CD4-positive, alpha-beta T cell treated with Interleukin-21 for 1 hour (primary cell): ENCODE measurements at regions not wholly inside any gene's neighbourhood (a gene's known extent, or its start where the extent isn't known, plus 50 kb on each side); places are given as distances from the start of the nearest gene placed in this dataset.

Source experiments
- DNase-seq: peaks from one replicate; pipeline ENCODE4 v3.0.0-alpha.2; 2020

GRCh38 chr13:43985422-43986072, 105.8 kb downstream of the LACC1 start:
- DNase-seq: no peak

DNA sequence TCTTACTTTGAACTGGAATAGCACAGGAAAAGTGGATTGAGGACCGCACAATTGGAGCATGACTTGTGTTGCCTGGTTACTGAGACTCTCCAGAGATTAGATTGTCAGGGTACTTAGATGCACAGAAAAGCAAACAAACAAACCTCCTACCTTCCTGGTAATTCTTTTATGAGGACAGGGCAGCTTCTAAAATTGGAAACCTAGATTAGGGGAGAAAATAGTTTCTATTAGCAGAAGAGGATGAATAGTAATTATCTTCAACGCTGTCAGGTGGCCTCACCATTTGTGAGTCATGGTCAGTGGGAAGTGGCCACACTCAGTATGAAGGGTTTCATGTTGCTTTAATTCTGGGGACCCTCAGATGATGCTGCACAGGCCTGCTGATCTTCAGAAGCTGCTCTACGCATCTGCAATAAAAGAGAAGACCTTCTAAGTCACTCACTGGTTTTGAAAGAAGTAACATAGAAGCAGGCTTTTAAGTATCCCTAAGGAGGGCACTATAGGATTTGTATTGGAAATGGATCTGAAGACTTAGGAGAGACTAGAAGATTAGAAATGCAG, 106.8 kb downstream of the LACC1 start:
- DNase-seq: no peak

DNA sequence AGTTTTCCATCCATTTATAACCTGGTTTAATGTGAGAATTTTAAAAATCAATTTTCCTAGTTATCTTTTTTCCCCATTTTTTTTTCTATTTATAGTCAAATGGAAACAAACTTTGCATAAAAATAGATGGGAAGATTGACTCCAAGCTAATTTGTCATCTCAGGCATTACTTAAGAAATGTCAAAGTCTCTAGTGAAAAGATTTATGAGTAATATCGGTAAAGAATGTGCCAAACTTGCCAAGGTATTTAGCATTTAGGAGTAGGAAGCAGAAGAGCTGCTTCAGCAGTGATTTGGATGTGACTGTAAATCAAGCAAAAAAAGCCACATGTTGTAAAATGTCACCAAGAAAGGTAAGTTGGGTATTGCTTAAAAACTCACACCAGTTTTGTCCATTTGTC, 108.6 kb downstream of the LACC1 start:
- DNase-seq: no peak

DNA sequence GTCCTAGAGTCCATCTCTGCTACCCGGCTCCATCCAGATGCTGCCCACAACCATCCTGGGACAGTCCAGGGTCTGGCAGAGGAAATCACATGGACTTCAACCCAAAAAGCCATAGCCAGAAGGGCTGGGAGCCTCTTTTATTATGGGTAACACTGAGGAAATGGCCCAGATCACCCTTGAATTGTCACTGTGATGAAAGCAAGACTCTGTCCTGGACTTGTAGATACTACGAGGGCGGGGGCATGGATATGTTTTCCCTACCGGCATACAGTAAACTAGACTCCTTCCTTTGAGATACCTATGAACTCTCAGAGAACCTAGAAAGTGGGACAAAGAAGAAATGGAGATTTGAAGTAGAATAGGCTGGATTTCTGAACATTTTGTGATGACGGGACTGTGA, 110.3 kb downstream of the LACC1 start:
- DNase-seq: no peak

DNA sequence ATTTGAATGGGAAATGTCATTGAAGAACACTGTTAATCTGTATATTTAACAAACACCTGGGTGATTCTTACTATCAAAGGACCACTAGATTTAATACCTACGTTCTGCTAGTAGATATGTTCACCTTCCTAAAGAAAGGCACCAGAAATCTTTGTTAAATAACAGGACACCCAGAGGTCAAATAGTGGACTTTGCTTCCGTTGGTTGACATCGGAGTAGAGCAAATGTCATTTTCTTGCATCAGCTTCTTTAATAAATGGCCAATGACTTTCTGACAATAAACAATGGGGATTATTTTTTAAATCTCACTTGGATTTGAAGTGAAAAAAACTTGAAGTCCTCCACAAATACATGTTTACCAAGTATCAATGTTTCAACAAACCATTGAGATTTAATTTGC, 111.1 kb downstream of the LACC1 start:
- no peak for DNase-seq

- DNase-seq: no peak
These were observed 112.1 kb downstream of the LACC1 start for GRCh38 chr13:43991773-43992201.

DNA sequence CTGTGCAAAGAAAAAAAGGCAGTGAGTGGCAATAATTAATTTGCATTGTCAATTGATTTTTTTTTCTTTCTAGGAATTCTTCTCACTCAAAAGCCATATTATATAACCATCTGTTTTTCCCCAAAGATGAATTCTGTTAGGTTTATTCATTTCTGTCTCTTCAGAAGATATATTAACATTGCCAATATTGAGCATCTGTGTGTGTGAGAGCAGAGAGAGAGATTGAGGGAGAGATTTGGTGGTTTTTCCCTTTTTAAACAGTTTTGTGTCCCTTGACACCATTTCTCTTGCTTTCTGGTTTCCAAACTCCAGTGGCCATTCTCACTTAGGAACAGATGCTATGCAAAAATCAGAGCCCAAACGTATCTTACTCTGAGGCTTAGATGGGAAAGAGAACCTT, 112.5 kb downstream of the LACC1 start:
- no peak for DNase-seq

- no peak for DNase-seq
These were observed 115.5 kb downstream of the LACC1 start for GRCh38 chr13:43994999-43995859.

- DNase-seq: no peak
These were observed 116.5 kb downstream of the LACC1 start for GRCh38 chr13:43996221-43996620.

DNA sequence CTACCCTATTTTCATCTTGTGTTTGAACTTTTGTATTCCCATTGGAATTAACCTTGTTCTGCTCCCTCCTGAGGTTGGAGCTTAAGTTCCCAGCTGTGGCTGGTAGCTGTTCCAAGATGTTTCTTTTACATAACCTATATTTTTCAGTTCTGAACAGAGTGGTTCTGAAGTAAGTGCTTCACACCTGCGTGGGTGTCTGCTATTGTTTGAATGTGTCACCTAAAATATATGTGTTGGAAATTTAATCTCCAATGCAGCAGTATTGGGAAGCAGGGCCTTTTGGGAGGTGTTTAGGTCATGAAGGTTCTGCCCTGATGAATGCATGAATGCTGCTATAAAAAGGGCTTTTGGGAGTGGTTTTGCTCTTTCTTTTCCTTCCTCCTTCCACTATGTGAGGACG, 123.8 kb downstream of the LACC1 start:
- no peak for DNase-seq

GRCh38 chr13:44004878-44005277, 125.2 kb downstream of the LACC1 start:
- no peak for DNase-seq

DNA sequence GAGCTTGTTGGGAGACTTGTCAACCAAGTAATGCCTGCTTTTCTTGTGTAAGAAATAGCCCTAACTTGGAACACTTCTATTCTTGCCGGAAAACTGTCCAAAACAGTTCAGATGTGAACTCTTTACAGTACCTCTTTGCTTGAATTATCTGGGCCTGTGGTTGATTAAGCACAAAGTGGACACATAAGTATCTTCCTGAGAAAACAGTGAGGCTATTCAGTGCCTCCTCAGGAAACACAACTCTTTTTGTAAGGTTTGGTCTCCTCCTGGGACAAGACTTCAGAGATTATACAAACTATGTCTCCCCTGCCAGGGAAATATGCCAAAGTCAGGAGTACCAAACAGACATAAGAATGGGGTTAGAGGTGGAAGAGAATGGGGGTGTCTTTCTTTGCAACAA, 127.7 kb downstream of the LACC1 start:
- no peak for DNase-seq

GRCh38 chr13:44011036-44011435, 131.3 kb downstream of the LACC1 start:
- no peak for DNase-seq

DNA sequence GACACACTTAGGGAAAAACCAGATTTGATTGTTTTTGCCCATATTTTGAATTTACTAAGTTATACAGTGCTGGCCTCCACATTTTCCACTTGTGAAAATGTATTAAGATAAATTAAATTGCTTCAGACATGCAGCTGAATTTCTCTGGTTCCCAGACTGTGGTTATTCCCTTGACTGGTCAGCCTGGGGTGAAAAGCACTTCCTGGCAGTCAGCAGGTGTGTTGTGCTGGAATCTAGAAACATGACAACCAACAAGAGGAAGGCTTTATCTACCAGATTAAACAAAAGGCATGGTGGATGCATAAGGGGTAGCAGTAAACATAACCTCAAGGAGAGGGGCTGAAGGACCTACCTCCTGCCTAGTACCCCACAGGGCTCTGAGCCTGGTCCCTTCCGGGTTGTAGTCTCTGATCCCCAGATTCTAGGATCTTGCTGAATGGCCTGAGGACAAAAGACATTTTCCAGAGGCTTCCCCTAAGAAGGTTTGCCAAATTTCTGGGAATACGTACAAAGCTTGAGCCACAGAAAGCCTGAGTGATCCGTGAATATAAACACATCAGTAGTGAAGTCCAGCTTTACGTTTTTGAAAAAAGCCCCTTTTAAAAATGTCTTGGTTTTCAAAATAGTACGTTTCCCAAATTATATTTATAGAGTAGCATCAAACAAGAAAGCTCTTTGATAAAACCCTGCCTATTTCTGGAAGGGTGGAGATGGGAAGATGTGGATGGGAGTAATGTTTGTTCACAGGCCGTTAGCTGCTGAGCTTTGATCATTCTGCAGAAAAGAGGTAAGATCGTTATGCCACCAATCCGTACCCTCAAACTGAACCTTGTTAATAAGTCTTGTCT, 133.4 kb downstream of the LACC1 start:
- no peak for DNase-seq

DNA sequence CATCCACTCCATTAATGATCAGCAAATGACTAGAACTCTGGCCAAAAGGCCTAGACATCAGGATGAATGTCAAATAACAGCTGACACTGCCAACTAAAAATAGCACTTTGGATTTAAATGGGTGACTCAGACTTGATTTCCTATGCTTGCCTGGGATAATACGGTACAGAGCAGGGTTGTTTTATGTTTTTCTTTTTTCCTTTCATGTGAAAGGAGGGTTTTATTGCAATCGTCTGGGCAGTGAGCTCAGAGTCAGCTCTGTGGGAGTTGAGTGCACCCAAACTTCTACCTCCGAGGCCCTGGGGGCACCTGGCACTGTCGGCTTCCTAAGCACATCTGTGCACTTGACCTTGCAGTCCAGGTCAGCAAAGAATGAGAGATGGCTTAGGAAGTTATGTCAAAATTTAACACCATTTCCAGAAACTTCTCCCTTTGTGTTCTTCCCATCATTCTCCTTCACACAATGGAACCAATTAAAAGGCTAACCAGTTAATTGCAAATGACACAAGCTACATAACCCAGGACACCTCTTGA, 134.1 kb downstream of the LACC1 start:
- DNase-seq: no peak

GRCh38 chr13:44014501-44014900, 134.8 kb downstream of the LACC1 start:
- DNase-seq: no peak

DNA sequence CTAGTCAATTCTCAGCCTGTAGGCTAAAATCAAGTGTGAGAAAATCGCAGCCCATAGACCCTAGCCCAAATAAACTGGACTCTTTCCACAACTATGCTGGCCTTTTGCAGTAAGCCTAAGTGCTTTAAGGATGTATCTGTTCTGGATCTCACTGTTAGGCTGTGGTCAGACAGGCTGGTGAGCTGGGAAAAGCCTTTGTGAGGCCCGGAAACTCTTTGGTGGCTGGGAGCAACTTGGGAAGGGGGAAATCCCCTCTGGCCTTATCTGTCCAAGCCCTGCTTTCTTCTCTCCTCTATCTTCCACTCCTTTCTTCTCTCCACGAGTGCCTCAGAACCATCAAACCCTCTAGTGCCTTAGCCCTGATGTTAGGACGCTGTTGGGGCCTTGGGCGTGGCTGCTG, 135.4 kb downstream of the LACC1 start:
- no peak for DNase-seq

DNA sequence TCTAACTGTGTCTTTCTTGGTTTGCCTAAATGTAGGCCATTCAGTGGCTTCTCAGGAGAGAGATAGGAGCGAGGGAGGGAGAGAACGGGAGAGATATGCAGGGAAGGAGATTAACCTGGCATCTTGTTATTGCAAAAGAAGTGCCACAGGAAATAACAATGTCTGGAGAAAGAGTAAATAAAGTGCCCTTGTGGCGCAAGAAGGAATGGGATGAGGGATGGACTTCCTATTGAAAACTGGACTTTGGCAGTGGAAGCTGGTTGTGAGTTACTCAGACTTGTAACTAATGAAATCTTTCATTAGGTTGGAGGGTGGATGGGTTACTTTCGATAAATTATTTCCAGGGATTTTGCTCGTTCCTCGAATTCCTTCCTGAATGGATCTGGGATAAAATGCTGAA, 136.1 kb downstream of the LACC1 start:
- DNase-seq: no peak

- no peak for DNase-seq
These were observed 138.1 kb downstream of the LACC1 start for GRCh38 chr13:44017756-44018309.

- no peak for DNase-seq
These were observed 139.9 kb downstream of the LACC1 start for GRCh38 chr13:44019651-44020050.

- no peak for DNase-seq
These were observed 141.7 kb downstream of the LACC1 start for GRCh38 chr13:44021422-44021821.

DNA sequence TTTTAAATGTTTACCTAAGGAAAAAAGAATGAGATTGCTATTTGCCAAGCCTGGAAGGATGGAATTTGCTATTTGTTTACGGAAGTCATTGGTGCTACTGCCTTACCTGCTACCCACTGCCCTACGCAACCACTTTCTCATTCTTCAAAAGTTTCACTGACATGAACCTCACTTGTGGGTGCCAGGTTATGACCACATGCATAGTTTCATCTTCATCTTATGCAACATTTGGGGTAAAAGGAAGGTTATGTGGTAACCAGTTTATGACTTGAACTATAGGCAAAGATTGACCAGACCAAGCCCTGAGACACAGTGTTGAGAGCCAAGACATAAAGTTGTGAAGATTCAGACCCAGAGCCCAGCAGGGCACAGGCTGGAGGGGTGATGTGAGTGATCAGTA, 142.5 kb downstream of the LACC1 start:
- DNase-seq: no peak
